HG03025 (cell line): ENCODE measurements at regions not wholly inside any gene's neighbourhood (a gene's known extent, or its start where the extent isn't known, plus 50 kb on each side); places are given as distances from the start of the nearest gene placed in this dataset.

Source experiments
- ATAC-seq: cut with Tn5 transposase; IDR thresholded peaks from one replicate; pipeline ENCODE4 v1.9.1; 2021; ENCODE audit warnings: mild to moderate bottlenecking, moderate library complexity; ENCODE audit not compliant: unreplicated experiment, low FRiP score

- no peak for ATAC-seq
Observed at GRCh38 chr9:119559056-119559455, 189.8 kb upstream of the BRINP1 start.

GRCh38 chr9:119556129-119556875 is 187.1 kb upstream of the BRINP1 start:
- ATAC-seq: peak; percentile 92

- ATAC-seq: no peak
Observed at GRCh38 chr9:119544492-119544891, 175.3 kb upstream of the BRINP1 start.

- ATAC-seq: no peak
Observed at GRCh38 chr9:119537138-119537537, 167.9 kb upstream of the BRINP1 start.

- no peak for ATAC-seq
Observed at GRCh38 chr9:119533504-119533903, 164.3 kb upstream of the BRINP1 start.

GRCh38 chr9:119526698-119527097 is 157.5 kb upstream of the BRINP1 start:
- ATAC-seq: no peak

GRCh38 chr9:119523508-119523907 is 154.3 kb upstream of the BRINP1 start:
- ATAC-seq: no peak

GRCh38 chr9:119522381-119522780 is 153.1 kb upstream of the BRINP1 start:
- ATAC-seq: no peak

- ATAC-seq: no peak
Observed at GRCh38 chr9:119509291-119509905, 140.2 kb upstream of the BRINP1 start.

GRCh38 chr9:119501374-119501773 is 132.1 kb upstream of the BRINP1 start:
- ATAC-seq: no peak

GRCh38 chr9:119500072-119500771 is 131.0 kb upstream of the BRINP1 start:
- no peak for ATAC-seq

- no peak for ATAC-seq
Observed at GRCh38 chr9:119487118-119487827, 118.0 kb upstream of the BRINP1 start.

GRCh38 chr9:119483153-119483552 is 113.9 kb upstream of the BRINP1 start:
- no peak for ATAC-seq

GRCh38 chr9:119477197-119477596 is 108.0 kb upstream of the BRINP1 start:
- ATAC-seq: no peak

- ATAC-seq: no peak
Observed at GRCh38 chr9:119458068-119458467, 88.8 kb upstream of the BRINP1 start.

- ATAC-seq: no peak
Observed at GRCh38 chr9:119453980-119454379, 84.7 kb upstream of the BRINP1 start.

- no peak for ATAC-seq
Observed at GRCh38 chr9:119453490-119453911, 84.3 kb upstream of the BRINP1 start.

GRCh38 chr9:119451426-119451825 is 82.2 kb upstream of the BRINP1 start:
- ATAC-seq: no peak

GRCh38 chr9:119443179-119443578 is 73.9 kb upstream of the BRINP1 start:
- no peak for ATAC-seq

- ATAC-seq: no peak
Observed at GRCh38 chr9:119441832-119442231, 72.6 kb upstream of the BRINP1 start.

- ATAC-seq: no peak
Observed at GRCh38 chr9:119441338-119441737, 72.1 kb upstream of the BRINP1 start.
